Uterus (tissue), 3 donors: ENCODE measurements at regions not wholly inside any gene's neighbourhood (a gene's known extent, or its start where the extent isn't known, plus 50 kb on each side); places are given as distances from the start of the nearest gene placed in this dataset.

ENCODE experiments used
- DNase-seq, 2 donors: peaks; one replicate each; pipeline ENCODE4 v3.0.0-alpha.2; 2019 to 2020
- H3K27ac ChIP-seq, 2 donors: fragments of 200-600 bp; sonication (generic); 1 replicate in 1 of 2; 2 replicates in 1 of 2; pipeline ENCODE4 v1.5.1; 2016 to 2018
- H3K27me3 ChIP-seq, 2 donors: fragments of 200-600 bp; sonication (generic); one replicate each; pipeline ENCODE4 v1.5.1; 2018 to 2019; ENCODE audit warnings: control low read depth in 1 of 2
- H3K36me3 ChIP-seq, 2 donors: fragments of 200-600 bp; sonication (generic); one replicate each; pipeline ENCODE4 v1.5.1; 2019; ENCODE audit warnings: control low read depth in 1 of 2
- H3K4me1 ChIP-seq, 2 donors: fragments of 200-600 bp; sonication (generic); one replicate each; pipeline ENCODE4 v1.5.1; 2018 to 2019; ENCODE audit warnings: control low read depth in 1 of 2
- H3K4me3 ChIP-seq, 2 donors: fragments of 200-600 bp; sonication (generic); 1 replicate in 1 of 2; 2 replicates in 1 of 2; pipeline ENCODE4 v1.5.1; 2018 to 2019; ENCODE audit warnings: mild to moderate bottlenecking in 1 of 2
- H3K9me3 ChIP-seq, 2 donors: fragments of 200-600 bp; sonication (generic); one replicate each; pipeline ENCODE4 v1.5.1; 2019; ENCODE audit warnings: control low read depth in 1 of 2
- POLR2A ChIP-seq, 2 donors: fragments of 450-650 bp; IDR thresholded peaks; one replicate each; pipeline ENCODE4 v1.6.1; 2016; ENCODE audit warnings: antibody characterized with exemption in 2 of 2, mild to moderate bottlenecking in 1 of 2, moderate library complexity in 1 of 2
- intact Hi-C: fragments of 100-400 bp; cut with DNase I; formaldehyde crosslinking; loops from one replicate; pipeline ENCODE4 v1.15.1; 2023; ENCODE audit warnings: low total_unique reads
- TF ChIP-seq, protein P1 (sequence below), 4 experiments: fragments of 200-600 bp in 2 of 4; fragments of 450-650 bp in 2 of 4; sonication (generic) in 2 of 4; IDR thresholded peaks; one replicate each; pipeline ENCODE4 v1.5.1; 2016 to 2019; ENCODE audit warnings: antibody characterized with exemption in 4 of 4, mild to moderate bottlenecking in 2 of 4, moderate library complexity in 1 of 4
- donor health status: DM: yes; HTN: yes; CAD: no.

DNA sequence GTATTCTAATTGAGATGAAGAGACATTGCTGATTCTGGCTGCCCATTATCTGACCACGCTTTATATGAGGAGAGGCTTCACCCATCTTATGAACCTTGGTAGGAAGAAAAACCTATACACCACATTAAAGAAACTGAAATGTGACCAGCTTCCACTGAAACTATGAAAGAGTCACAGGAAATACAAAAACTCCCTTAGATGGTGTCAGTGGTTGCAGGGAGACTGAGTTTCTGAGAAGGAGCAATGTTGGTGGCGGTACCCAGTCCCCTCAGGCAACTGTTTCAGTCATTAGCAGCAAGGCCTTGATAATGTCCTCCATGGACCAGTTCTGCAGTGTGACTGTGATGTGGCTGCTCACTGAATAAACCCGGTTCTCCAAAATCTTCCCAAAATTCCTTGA, 110.5 kb upstream of the FTMT start:
- TF ChIP-seq, protein P1, sequence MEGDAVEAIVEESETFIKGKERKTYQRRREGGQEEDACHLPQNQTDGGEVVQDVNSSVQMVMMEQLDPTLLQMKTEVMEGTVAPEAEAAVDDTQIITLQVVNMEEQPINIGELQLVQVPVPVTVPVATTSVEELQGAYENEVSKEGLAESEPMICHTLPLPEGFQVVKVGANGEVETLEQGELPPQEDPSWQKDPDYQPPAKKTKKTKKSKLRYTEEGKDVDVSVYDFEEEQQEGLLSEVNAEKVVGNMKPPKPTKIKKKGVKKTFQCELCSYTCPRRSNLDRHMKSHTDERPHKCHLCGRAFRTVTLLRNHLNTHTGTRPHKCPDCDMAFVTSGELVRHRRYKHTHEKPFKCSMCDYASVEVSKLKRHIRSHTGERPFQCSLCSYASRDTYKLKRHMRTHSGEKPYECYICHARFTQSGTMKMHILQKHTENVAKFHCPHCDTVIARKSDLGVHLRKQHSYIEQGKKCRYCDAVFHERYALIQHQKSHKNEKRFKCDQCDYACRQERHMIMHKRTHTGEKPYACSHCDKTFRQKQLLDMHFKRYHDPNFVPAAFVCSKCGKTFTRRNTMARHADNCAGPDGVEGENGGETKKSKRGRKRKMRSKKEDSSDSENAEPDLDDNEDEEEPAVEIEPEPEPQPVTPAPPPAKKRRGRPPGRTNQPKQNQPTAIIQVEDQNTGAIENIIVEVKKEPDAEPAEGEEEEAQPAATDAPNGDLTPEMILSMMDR (IDR thresholded peaks at IDR 0.05) = no peak
- TF ChIP-seq POLR2A (IDR thresholded peaks at IDR 0.05) = no peak
- Histone ChIP-seq H3K9me3 (no peaks in the 10 kb centered on the region), H3K27ac (no peak overlapping the region), H3K27me3 (no peaks in the 10 kb centered on the region), H3K36me3 (no peaks in the 10 kb centered on the region), H3K4me3 (no peak overlapping the region), H3K4me1 (no peaks in the 10 kb centered on the region)
- DNase-seq = no peak
- intact Hi-C loops = no loop called here

DNA sequence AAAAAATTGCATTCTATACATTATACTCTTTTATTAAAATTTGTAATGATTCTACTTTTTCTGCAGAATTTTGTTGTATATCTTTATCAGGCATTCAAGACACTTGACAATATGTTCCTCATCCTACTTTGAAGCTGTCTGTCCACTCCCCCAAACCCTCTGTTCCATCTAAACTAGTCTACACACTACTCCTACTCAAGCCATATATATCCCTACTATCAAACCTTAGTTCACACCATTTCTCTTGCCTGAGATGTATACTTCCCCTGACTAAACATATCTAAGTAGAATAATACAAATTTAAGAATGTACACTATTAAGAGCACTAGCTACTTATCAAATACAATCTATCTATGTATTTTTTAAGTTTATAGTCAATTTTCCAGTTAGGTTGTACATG, 107.1 kb upstream of the FTMT start:
- Histone ChIP-seq H3K27me3 (no peaks in the 10 kb centered on the region), H3K27ac (no peak overlapping the region), H3K36me3 (no peaks in the 10 kb centered on the region), H3K4me1 (no peaks in the 10 kb centered on the region), H3K9me3 (no peaks in the 10 kb centered on the region), H3K4me3 (no peak overlapping the region)
- no peak for DNase-seq
- TF ChIP-seq, protein P1 (IDR thresholded peaks at IDR 0.05) = no peak
- no peak for TF ChIP-seq POLR2A (IDR thresholded peaks at IDR 0.05)
- intact Hi-C loops = no loop called here

DNA sequence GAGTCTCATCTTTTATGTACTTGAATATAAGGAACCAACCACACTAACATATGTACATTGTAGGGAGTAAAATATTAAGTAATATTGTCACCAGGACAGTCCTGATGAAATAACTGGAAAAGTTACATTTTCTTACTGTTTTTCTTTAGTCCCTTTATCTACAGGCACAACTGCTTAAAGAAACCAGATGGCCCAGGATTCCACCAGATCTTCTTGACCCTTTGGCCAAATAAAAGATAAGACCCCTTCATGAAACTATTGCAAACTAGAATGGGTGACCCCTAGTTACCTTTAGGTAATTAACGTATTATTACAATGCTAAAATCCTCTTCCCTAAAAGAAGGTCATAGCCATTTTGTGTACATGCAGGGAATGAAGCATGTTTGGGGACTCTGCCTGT, 106.3 kb upstream of the FTMT start:
- Histone ChIP-seq H3K4me3 (no peak overlapping the region), H3K27me3 (no peaks in the 10 kb centered on the region), H3K4me1 (no peaks in the 10 kb centered on the region), H3K9me3 (no peaks in the 10 kb centered on the region), H3K36me3 (no peaks in the 10 kb centered on the region), H3K27ac (no peak overlapping the region)
- TF ChIP-seq, protein P1 (IDR thresholded peaks at IDR 0.05) = no peak
- TF ChIP-seq POLR2A (IDR thresholded peaks at IDR 0.05) = no peak
- intact Hi-C loops = no loop called here
- DNase-seq = no peak

DNA sequence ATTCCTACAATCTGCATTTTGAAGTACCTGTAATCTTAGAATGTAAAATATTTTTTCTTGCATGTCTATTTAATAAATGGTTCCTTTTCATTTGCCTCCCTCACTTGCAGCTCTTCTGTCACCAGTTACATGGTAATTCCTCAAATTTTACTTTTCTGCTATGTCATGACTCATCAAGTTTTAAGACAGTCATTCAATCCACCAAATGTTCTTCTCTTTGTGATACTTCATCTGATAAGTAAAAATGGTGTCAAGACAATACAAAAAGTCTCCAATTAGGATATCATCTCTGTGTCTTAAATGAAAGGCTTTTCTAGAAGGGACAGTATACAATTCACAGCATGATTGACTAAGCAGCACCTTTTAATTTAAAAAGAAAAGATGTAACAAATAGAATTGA, 104.9 kb upstream of the FTMT start:
- Histone ChIP-seq H3K4me1 (no peaks in the 10 kb centered on the region), H3K27ac (no peak overlapping the region), H3K27me3 (no peaks in the 10 kb centered on the region), H3K36me3 (no peaks in the 10 kb centered on the region), H3K4me3 (no peak overlapping the region), H3K9me3 (no peaks in the 10 kb centered on the region)
- TF ChIP-seq, protein P1 (IDR thresholded peaks at IDR 0.05) = no peak
- intact Hi-C loops = no loop called here
- no peak for DNase-seq

DNA sequence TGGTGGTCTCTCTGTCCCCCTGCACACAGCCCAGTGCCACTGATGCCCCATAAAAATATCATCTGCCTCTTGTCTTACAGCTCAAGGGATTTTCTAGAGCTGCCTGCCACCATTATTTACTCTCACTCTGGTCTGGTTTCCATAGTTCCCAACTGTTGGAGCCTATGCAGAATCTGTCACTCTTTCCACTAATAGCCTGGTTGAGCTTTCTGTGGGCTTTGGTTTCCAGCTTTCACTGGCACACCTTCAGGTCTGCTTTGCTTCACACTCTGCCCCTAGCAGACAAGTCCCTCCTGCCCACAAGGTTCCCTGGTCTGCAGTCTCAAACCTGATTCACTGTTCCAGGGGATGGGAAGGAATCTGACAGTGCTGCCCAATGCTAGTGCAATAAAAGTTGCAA, 103.0 kb upstream of the FTMT start:
- TF ChIP-seq, protein P1 (IDR thresholded peaks at IDR 0.05) = no peak
- no peak for TF ChIP-seq POLR2A (IDR thresholded peaks at IDR 0.05)
- DNase-seq = no peak
- no peaks in the 10 kb centered on the region for H3K9me3 ChIP-seq

More for the DNA sequence above, 103.0 kb upstream of the FTMT start:
- intact Hi-C loops = no loop called here
- Histone ChIP-seq H3K36me3 (no peaks in the 10 kb centered on the region), H3K27ac (no peak overlapping the region), H3K4me1 (no peaks in the 10 kb centered on the region), H3K4me3 (no peak overlapping the region), H3K27me3 (no peaks in the 10 kb centered on the region)
